ENCODE measurements at regions not wholly inside any gene's neighbourhood (a gene's known extent, or its start where the extent isn't known, plus 50 kb on each side); places are given as distances from the start of the nearest gene placed in this dataset.

GRCh38 chr7:79668292-79668691 lies 214.8 kb upstream of the MAGI2 start:
- H3K36me3 ChIP-seq, result no peaks in the 10 kb centered on the region
- DNase-seq (ENCODE audit: low spot score), result no peak
- peaks cover 0 to 4% of the 10 kb centered on the region in 2 donors for H3K4me1 ChIP-seq
- no peak overlapping the region for H3K4me3 ChIP-seq
- H3K27ac ChIP-seq, result no peak overlapping the region
- TF ChIP-seq, protein P1, sequence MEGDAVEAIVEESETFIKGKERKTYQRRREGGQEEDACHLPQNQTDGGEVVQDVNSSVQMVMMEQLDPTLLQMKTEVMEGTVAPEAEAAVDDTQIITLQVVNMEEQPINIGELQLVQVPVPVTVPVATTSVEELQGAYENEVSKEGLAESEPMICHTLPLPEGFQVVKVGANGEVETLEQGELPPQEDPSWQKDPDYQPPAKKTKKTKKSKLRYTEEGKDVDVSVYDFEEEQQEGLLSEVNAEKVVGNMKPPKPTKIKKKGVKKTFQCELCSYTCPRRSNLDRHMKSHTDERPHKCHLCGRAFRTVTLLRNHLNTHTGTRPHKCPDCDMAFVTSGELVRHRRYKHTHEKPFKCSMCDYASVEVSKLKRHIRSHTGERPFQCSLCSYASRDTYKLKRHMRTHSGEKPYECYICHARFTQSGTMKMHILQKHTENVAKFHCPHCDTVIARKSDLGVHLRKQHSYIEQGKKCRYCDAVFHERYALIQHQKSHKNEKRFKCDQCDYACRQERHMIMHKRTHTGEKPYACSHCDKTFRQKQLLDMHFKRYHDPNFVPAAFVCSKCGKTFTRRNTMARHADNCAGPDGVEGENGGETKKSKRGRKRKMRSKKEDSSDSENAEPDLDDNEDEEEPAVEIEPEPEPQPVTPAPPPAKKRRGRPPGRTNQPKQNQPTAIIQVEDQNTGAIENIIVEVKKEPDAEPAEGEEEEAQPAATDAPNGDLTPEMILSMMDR (IDR thresholded peaks at IDR 0.05), result no peak
- no peaks in the 10 kb centered on the region for H3K27me3 ChIP-seq
- H3K9me3 ChIP-seq, result no peaks in the 10 kb centered on the region

DNA sequence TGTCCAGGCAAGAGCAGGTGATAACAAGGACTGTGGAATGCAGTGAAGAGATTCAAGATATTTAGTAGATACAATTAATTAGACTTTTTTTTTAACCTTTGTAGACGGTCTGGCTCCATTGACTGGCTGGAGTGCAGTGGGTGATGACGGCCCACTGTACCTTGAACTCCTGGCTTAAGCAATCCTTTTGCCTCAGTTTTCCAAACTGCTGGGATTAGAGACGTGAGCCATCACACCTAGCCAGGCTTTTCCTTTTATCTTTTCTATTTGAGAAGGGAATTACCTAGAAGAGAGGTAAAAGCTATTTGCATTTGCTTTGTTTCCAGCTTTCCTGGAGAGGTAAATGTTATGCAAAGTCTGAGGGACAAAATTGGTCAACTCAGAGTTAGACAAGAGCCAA lies 213.0 kb upstream of the MAGI2 start:
- peaks cover 0 to 4% of the 10 kb centered on the region in 2 donors for H3K4me1 ChIP-seq
- TF ChIP-seq, protein P1 (IDR thresholded peaks at IDR 0.05), result no peak
- no peaks in the 10 kb centered on the region for H3K9me3 ChIP-seq
- no peaks in the 10 kb centered on the region for H3K27me3 ChIP-seq
- H3K36me3 ChIP-seq, result no peaks in the 10 kb centered on the region
- no peak overlapping the region for H3K27ac ChIP-seq
- H3K4me3 ChIP-seq, result no peak overlapping the region
- no peak for DNase-seq (ENCODE audit: low spot score)

DNA sequence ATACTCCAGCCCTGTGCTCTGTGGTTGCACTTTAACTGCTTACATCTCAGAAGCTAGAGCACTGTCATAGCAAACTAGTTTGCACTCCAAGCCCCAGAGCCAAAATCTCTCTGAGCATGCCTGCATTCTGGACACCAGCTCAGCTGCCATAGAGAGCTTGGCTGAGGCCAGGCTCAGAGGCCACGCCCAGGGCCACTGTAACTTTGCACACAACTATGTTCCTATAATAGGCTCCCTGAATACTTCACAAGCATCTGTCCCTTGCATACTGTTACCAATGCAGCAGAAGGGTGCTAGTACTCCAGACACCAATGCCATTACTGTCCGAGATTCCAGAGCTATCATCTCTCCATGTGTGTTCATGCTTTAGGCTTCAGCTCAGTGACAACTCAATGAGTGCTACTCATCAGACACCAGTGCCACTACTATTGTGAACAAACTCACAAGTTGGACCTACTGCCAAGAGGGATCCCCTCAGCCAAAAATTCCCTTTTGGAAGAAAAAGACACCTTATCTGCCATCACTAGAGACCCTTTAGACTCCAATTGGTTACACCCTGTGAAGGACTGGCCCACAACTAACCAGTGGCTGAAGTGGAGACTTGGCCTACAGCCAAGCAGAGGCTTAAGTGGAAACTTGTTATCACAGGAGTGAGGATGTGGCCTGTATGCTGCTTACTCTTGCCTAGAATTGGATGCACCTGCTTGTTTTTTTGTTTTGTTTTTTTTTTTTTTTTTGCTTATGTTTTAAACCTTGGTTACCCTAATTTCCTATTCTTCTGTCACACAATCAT lies 211.6 kb upstream of the MAGI2 start:
- no peaks in the 10 kb centered on the region for H3K36me3 ChIP-seq
- TF ChIP-seq, protein P1 (IDR thresholded peaks at IDR 0.05), result no peak
- peak overlapping the region in 1 of 2 donors; percentile 41 for H3K27ac ChIP-seq
- no peak for DNase-seq (ENCODE audit: low spot score)
- no peak overlapping the region for H3K4me3 ChIP-seq
- no peaks in the 10 kb centered on the region for H3K9me3 ChIP-seq
- H3K4me1 ChIP-seq, result peaks cover 0 to 4% of the 10 kb centered on the region in 2 donors
- H3K27me3 ChIP-seq, result no peaks in the 10 kb centered on the region

DNA sequence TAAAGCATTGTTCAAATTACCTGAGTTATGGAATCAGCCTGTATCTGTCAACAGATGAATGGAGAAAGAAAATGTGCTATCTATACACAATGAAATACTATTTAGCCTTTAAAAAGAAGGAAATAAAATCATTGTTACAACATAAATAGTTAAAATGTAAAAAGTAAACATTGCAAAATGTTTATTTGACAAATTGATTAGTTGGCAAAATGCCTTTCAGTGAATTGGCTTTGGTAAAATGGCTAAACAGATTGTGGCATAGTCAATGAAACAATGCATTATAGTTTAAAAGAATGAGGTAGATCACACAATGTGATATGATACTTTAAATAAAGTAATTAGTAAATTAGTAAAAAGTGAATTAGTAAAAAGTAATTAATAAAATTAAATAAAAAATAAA lies 204.8 kb upstream of the MAGI2 start:
- TF ChIP-seq, protein P1 (IDR thresholded peaks at IDR 0.05), result no peak
- H3K4me3 ChIP-seq, result no peak overlapping the region
- no peaks in the 10 kb centered on the region for H3K4me1 ChIP-seq
- no peak overlapping the region for H3K27ac ChIP-seq
- DNase-seq (ENCODE audit: low spot score), result no peak
- H3K9me3 ChIP-seq, result no peaks in the 10 kb centered on the region
- H3K36me3 ChIP-seq, result no peaks in the 10 kb centered on the region
- no peaks in the 10 kb centered on the region for H3K27me3 ChIP-seq

- TF ChIP-seq, protein P1 (IDR thresholded peaks at IDR 0.05), result no peak
- Histone ChIP-seq H3K27me3 (no peaks in the 10 kb centered on the region), H3K4me1 (no peaks in the 10 kb centered on the region), H3K27ac (no peak overlapping the region), H3K4me3 (no peak overlapping the region), H3K36me3 (no peaks in the 10 kb centered on the region), H3K9me3 (no peaks in the 10 kb centered on the region)
- no peak for DNase-seq (ENCODE audit: low spot score)
Measured at GRCh38 chr7:79653136-79653631, 199.7 kb upstream of the MAGI2 start.
